ENCODE measurements at regions not wholly inside any gene's neighbourhood (a gene's known extent, or its start where the extent isn't known, plus 50 kb on each side); places are given as distances from the start of the nearest gene placed in this dataset.

DNA sequence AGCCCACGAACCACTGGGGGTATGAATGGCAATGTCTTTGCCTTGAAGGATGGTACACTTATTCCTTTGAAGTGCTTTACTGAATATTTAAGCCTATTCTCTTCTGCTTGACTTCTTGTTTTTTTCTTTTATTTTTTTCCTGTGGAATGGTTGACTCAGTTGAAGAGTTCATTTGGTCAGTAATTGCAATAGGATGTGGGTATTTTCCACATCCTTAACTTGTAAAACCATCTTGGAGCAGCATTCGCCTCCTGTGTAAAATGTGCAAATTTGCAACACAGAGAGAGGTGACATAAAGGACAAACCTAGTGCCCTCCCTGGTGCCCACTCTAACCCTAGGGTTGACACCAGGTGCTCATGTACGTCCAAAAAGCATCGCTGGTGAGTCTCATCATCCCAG, 347.0 kb downstream of the GATA3 start:
- TF ChIP-seq POLR2AphosphoS5 (IDR thresholded peaks at IDR 0.05; ENCODE audit: low read depth) = no peak
- TF ChIP-seq, protein P1, sequence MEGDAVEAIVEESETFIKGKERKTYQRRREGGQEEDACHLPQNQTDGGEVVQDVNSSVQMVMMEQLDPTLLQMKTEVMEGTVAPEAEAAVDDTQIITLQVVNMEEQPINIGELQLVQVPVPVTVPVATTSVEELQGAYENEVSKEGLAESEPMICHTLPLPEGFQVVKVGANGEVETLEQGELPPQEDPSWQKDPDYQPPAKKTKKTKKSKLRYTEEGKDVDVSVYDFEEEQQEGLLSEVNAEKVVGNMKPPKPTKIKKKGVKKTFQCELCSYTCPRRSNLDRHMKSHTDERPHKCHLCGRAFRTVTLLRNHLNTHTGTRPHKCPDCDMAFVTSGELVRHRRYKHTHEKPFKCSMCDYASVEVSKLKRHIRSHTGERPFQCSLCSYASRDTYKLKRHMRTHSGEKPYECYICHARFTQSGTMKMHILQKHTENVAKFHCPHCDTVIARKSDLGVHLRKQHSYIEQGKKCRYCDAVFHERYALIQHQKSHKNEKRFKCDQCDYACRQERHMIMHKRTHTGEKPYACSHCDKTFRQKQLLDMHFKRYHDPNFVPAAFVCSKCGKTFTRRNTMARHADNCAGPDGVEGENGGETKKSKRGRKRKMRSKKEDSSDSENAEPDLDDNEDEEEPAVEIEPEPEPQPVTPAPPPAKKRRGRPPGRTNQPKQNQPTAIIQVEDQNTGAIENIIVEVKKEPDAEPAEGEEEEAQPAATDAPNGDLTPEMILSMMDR (IDR thresholded peaks at IDR 0.05; ENCODE audit: insufficient read depth, low read length) = no peak
- no peak for TF ChIP-seq GABPA (IDR thresholded peaks at IDR 0.05; ENCODE audit: low read depth)
- TF ChIP-seq, protein P2, sequence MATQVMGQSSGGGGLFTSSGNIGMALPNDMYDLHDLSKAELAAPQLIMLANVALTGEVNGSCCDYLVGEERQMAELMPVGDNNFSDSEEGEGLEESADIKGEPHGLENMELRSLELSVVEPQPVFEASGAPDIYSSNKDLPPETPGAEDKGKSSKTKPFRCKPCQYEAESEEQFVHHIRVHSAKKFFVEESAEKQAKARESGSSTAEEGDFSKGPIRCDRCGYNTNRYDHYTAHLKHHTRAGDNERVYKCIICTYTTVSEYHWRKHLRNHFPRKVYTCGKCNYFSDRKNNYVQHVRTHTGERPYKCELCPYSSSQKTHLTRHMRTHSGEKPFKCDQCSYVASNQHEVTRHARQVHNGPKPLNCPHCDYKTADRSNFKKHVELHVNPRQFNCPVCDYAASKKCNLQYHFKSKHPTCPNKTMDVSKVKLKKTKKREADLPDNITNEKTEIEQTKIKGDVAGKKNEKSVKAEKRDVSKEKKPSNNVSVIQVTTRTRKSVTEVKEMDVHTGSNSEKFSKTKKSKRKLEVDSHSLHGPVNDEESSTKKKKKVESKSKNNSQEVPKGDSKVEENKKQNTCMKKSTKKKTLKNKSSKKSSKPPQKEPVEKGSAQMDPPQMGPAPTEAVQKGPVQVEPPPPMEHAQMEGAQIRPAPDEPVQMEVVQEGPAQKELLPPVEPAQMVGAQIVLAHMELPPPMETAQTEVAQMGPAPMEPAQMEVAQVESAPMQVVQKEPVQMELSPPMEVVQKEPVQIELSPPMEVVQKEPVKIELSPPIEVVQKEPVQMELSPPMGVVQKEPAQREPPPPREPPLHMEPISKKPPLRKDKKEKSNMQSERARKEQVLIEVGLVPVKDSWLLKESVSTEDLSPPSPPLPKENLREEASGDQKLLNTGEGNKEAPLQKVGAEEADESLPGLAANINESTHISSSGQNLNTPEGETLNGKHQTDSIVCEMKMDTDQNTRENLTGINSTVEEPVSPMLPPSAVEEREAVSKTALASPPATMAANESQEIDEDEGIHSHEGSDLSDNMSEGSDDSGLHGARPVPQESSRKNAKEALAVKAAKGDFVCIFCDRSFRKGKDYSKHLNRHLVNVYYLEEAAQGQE (IDR thresholded peaks at IDR 0.05; ENCODE audit: insufficient replicate concordance, low read depth) = no peak

Measured in HL-60 (cell line).